GM19238 (cell line): ENCODE measurements at regions not wholly inside any gene's neighbourhood (a gene's known extent, or its start where the extent isn't known, plus 50 kb on each side); places are given as distances from the start of the nearest gene placed in this dataset.

Experiments used
- DNase-seq: peaks from one replicate; pipeline ENCODE4 v3.0.0; 2011; ENCODE audit warnings: low spot score; ENCODE audit not compliant: insufficient read length

- DNase-seq, result no peak
Observed at GRCh38 chr1:87953121-87953520, 624.4 kb downstream of the LMO4 start.

GRCh38 chr1:87953732-87954344 is 625.2 kb downstream of the LMO4 start:
- peak; percentile 8 for DNase-seq

DNA sequence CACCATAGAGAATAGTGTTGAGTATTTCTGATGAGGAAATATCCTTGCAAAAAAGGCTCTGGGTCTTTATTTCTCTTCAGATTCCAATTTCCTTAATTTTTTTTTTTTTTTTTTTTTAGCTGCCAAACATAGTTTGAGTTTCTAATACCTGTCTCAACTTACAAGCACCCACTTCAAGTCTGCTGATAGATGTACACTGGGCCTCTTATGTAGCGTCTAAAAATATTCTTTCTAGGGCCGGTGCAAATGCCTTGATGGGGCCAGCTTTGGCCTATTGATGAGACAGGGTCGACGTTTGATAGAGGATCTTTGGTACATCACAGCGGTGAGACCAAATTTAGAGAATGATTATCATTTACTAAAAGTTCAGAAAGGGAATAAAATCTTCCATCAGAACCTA is 626.4 kb downstream of the LMO4 start:
- no peak for DNase-seq

DNA sequence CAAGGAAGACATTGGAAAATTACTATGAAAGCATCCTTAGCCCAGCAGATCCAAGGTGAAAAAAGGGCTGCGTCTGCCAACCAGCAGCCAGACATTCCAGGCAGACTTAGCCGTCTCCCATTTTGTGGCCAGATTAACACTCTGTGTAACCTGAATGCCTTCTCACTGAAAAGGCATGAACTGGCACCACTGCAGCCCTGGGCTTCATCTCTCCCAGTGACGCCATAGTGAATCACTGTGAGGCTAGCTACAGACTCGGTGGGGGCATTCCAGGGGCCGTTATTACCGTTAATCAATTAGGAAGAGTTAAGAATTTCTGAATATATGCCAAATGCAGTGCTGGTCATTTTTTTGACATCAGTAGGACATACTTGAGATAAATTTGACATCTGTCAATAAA is 627.4 kb downstream of the LMO4 start:
- DNase-seq, result no peak

GRCh38 chr1:87956750-87957149 is 628.1 kb downstream of the LMO4 start:
- no peak for DNase-seq

DNA sequence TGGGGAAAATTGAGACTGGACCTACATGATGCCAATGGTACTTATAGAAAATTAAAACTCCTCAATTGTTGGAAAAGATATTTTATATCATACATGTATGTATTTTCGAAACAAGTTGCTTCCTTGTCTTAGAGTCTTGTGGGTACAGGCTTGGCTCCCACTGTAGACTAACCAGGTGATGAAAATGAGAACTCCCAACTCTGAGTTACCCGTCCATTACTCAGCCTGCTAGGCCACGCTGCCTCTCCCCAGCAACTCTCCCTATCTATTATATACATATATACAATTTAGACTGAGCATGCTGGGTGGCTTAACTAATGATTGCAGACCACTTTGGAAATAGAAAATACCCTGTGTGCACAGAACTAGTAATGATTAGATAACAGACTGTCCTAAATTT is 628.7 kb downstream of the LMO4 start:
- no peak for DNase-seq

- DNase-seq, result no peak
Observed at GRCh38 chr1:87958201-87958600, 629.5 kb downstream of the LMO4 start.

GRCh38 chr1:87958716-87959115 is 630.0 kb downstream of the LMO4 start:
- DNase-seq, result no peak

DNA sequence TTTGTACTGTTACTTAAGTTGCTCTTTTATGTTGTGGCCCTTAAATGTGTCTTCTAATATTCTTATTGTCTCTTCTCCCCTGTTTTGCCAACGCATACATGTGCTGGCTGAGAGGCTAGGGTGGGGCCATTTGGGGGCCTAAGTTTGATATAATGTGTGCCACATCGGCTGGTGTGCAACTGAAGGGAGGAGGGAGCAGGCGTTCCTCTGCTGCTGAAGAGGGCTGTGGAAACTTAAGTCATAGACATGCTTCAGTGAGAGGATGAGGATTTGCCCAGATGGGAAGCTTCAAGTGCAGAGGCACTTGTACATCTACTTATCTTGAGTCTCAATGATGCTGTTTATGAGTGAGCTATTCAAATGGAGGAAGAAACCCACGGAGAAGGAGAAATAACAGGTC is 630.6 kb downstream of the LMO4 start:
- no peak for DNase-seq

DNA sequence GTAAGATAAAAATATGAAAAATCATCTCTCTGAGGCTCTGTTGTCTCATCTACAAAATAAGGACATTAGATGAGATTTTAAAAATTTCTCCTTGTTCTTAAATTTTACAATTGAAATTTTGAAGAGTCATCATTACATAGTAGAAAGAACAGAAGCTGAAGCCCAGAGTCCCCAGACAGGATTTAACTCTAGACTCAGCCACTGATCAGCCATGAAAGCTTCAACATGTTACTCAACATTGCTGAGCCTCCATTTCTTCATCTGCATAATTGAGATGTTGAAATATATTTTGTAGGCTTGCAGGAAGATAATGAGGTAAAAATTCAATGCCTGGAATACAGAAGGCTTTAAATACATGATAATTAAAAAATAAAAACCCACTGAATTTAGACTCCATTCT is 633.3 kb downstream of the LMO4 start:
- DNase-seq, result no peak

DNA sequence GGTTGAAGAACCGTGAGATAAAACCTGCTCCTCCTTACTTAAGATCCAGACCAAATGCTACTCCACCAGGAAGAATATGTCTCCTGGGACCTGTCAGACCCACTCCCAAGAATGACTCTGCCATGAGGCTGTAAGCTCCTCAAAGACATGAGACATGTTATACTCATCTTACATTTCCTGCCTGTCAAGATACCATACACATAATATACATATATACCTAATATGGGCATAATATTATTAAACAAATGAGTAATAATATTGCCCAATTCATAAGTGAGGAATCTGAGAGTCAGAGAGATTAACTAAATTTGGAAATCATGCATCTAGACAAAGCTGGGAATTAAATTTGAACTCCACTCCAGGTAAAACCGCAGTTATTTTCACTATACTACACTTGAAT is 634.9 kb downstream of the LMO4 start:
- DNase-seq, result no peak

GRCh38 chr1:87965193-87965592 is 636.5 kb downstream of the LMO4 start:
- no peak for DNase-seq

- DNase-seq, result no peak
Observed at GRCh38 chr1:87968197-87968955, 639.7 kb downstream of the LMO4 start.

DNA sequence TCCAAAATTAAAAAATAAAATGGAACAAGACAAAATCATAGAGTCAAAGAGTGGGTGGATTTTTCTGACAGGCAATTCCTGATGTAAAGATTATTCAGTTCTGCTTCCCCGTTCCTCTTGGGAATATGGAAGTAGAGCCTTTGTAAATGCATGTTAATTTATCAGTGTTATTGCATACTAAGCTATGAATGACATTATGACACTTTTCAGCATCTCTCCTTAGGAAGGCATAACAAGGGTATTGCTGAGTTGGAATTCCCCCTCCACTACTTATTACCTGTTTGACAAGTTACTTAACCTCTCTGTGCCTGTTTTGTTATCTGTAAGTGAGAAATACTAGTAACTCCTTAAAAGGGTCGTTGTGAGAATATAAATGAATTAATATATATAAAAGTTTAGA is 640.4 kb downstream of the LMO4 start:
- DNase-seq, result no peak

DNA sequence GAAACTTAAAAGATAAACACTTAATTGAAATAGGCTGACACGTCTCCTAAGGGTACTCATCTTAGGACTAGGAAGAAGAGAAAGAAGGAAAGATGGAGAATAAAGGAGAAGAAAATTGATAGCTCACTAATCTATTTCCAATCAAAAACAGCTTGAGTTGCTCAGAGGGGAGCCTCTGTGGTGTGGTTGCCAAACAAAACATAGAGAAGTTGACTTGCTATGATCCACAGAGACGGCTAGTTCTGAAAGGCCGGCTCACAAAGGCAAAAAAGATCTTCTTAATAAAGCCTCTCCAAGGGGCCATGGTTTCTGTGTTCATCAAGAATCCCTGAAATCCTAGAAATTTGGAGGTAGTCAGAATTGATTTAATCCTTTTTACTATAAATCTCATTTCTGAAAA is 644.1 kb downstream of the LMO4 start:
- DNase-seq, result no peak

DNA sequence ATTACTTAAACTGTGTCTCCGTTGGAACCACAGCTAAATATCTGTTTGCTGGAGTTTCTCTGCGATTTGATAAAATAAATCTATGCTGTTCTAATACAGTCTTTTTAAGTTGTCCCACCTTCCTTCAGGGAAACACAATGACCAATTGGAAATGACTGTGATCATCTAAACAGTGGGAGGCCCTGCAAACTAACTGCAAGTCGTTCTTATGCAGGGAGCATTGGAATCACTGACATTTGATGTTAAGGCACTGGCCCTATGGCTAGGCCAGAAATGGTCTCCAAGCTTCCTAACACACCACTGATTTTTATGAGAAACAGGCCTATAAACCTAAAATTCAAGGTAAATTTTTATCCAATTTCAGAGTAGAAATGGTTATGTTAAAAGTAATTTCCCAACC is 645.2 kb downstream of the LMO4 start:
- DNase-seq, result no peak

- no peak for DNase-seq
Observed at GRCh38 chr1:87976316-87976715, 647.6 kb downstream of the LMO4 start.

DNA sequence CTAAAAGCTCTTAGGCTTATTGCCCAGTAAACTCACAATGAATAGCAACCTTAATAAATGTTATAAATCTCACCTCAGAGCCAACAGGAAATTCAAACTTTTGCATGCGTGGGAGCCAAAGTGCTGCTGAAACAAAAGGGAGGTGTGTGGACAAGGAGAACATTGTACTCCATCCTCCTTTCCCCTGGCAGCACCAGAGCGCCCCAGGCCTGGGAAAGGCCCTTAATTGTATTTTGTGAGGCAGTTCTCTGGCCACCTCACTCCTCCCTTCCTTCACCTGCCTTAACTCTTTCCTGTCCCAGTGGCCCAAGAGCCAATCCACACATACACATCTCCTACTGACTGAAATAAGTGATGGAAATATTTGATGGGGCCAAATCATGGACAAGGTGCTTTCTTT is 648.5 kb downstream of the LMO4 start:
- DNase-seq, result no peak

- DNase-seq, result no peak
Observed at GRCh38 chr1:87979079-87979478, 650.4 kb downstream of the LMO4 start.

- no peak for DNase-seq
Observed at GRCh38 chr1:87980494-87980893, 651.8 kb downstream of the LMO4 start.

- no peak for DNase-seq
Observed at GRCh38 chr1:87981386-87981785, 652.7 kb downstream of the LMO4 start.

DNA sequence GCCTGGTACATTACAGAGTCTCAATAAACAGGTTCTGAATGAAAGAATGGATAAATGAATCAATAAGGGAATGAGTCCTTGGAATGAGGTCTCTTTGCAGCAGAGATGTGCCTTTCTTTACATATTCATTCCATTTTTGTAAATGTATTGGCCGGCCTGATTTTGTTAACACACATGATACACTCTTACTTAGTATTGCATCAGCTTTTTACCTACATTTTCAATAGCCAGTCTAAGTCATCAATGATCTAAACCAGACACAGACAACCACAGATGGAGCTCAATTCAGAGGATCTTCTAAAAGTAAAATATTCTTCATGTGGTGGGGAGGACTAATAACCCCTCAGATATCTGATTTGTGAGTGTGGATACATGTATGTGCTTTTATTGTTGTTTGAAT is 653.1 kb downstream of the LMO4 start:
- no peak for DNase-seq

DNA sequence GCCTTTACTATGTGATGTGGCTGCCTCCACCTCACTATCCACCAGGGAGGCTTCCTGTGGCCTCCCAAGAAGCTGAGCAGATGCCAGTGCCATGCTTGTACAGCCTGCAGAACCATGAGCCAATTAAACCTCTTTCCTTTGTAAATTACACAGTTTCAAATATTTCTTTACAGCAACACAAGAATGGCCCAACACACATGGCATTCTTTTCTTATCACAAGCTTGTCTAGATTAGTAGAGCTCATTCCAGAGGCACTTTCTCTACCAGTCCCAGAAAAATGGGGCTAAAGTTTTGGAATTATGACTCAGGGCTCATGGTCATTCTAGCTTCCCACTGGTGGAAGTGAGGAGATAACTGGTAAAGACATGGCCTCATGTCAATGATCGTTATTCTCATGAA is 655.2 kb downstream of the LMO4 start:
- no peak for DNase-seq
